ENCODE measurements at regions not wholly inside any gene's neighbourhood (a gene's known extent, or its start where the extent isn't known, plus 50 kb on each side); places are given as distances from the start of the nearest gene placed in this dataset.

- H3K27me3 ChIP-seq (ENCODE audit: insufficient read depth, low read length) = no peaks in the 10 kb centered on the region
- H3K9me3 ChIP-seq (ENCODE audit: insufficient read depth, low read depth, low read length) = no peaks in the 10 kb centered on the region
- Mint-ChIP-seq H3K27ac (ENCODE audit: unreplicated experiment) (peak overlapping the region; percentile 16), H3K4me3 (ENCODE audit: unreplicated experiment) (no peak overlapping the region), H3K36me3 (ENCODE audit: low read depth, unreplicated experiment) (no peaks in the 10 kb centered on the region), H3K4me1 (ENCODE audit: low read depth, unreplicated experiment) (peaks cover 43% of the 10 kb centered on the region), H3K9me3 (ENCODE audit: unreplicated experiment) (no peaks in the 10 kb centered on the region), H3K27me3 (ENCODE audit: low read depth, unreplicated experiment) (no peaks in the 10 kb centered on the region)
- peak overlapping the region; percentile 16 for H3K4me2 ChIP-seq (ENCODE audit: low read length)
- peaks cover 22% of the 10 kb centered on the region for H3K4me1 ChIP-seq (ENCODE audit: insufficient read depth, low read length)
- H2AFZ ChIP-seq (ENCODE audit: low read depth, low read length) = no peak overlapping the region
- H3K79me2 ChIP-seq (ENCODE audit: insufficient read depth, low read length) = no peaks in the 10 kb centered on the region
- no peak overlapping the region for H3K9ac ChIP-seq (ENCODE audit: low read length)
- H3K4me3 ChIP-seq (ENCODE audit: insufficient read depth, low read depth, low read length) = no peak overlapping the region
- no peak for DNase-seq (ENCODE audit: low read depth)
- H3K27ac ChIP-seq (ENCODE audit: low read depth, low read length) = peak overlapping the region; percentile 48
- no peaks in the 10 kb centered on the region for H3K36me3 ChIP-seq (ENCODE audit: insufficient read depth, low read length)
- no peak for TF ChIP-seq CTCF (IDR thresholded peaks at IDR 0.05; ENCODE audit: insufficient read depth, low read depth, low read length)
- TF ChIP-seq EZH2 (IDR thresholded peaks at IDR 0.05; ENCODE audit: insufficient read depth, low read length) = no peak
- H4K20me1 ChIP-seq (ENCODE audit: insufficient read depth, low read length) = no peaks in the 10 kb centered on the region
- peak; percentile 37 for FAIRE-seq
These were observed 79.5 kb downstream of the BLID start for GRCh38 chr11:122036493-122036892.

GRCh38 chr11:122036018-122036417 lies 80.0 kb downstream of the BLID start:
- TF ChIP-seq CTCF (IDR thresholded peaks at IDR 0.05; ENCODE audit: insufficient read depth, low read depth, low read length) (no peak), EZH2 (IDR thresholded peaks at IDR 0.05; ENCODE audit: insufficient read depth, low read length) (no peak)
- Histone ChIP-seq H2AFZ (ENCODE audit: low read depth, low read length) (no peak overlapping the region), H3K4me2 (ENCODE audit: low read length) (peak overlapping the region; percentile 16), H3K4me1 (ENCODE audit: insufficient read depth, low read length) (peaks cover 22% of the 10 kb centered on the region), H3K27ac (ENCODE audit: low read depth, low read length) (peak overlapping the region; percentile 48), H4K20me1 (ENCODE audit: insufficient read depth, low read length) (no peaks in the 10 kb centered on the region), H3K27me3 (ENCODE audit: insufficient read depth, low read length) (no peaks in the 10 kb centered on the region), H3K36me3 (ENCODE audit: insufficient read depth, low read length) (no peaks in the 10 kb centered on the region), H3K9me3 (ENCODE audit: insufficient read depth, low read depth, low read length) (no peaks in the 10 kb centered on the region), H3K9ac (ENCODE audit: low read length) (no peak overlapping the region), H3K79me2 (ENCODE audit: insufficient read depth, low read length) (no peaks in the 10 kb centered on the region), H3K4me3 (ENCODE audit: insufficient read depth, low read depth, low read length) (no peak overlapping the region)
- FAIRE-seq (peak; percentile 54), DNase-seq (ENCODE audit: low read depth) (peak; percentile 88)
- H3K27me3 Mint-ChIP-seq (ENCODE audit: low read depth, unreplicated experiment) = no peaks in the 10 kb centered on the region
- peak overlapping the region; percentile 13 for H3K27ac Mint-ChIP-seq (ENCODE audit: unreplicated experiment)
- peaks cover 1% of the 10 kb centered on the region for H3K9me3 Mint-ChIP-seq (ENCODE audit: unreplicated experiment)
- no peak overlapping the region for H3K4me3 Mint-ChIP-seq (ENCODE audit: unreplicated experiment)
- peaks cover 43% of the 10 kb centered on the region for H3K4me1 Mint-ChIP-seq (ENCODE audit: low read depth, unreplicated experiment)
- no peaks in the 10 kb centered on the region for H3K36me3 Mint-ChIP-seq (ENCODE audit: low read depth, unreplicated experiment)

GRCh38 chr11:122033631-122034030 lies 82.4 kb downstream of the BLID start:
- H3K9me3 ChIP-seq (ENCODE audit: insufficient read depth, low read depth, low read length) = no peaks in the 10 kb centered on the region
- no peak overlapping the region for H3K4me3 Mint-ChIP-seq (ENCODE audit: unreplicated experiment)
- no peaks in the 10 kb centered on the region for H3K27me3 Mint-ChIP-seq (ENCODE audit: low read depth, unreplicated experiment)
- peaks cover 4% of the 10 kb centered on the region for H3K9me3 Mint-ChIP-seq (ENCODE audit: unreplicated experiment)
- H4K20me1 ChIP-seq (ENCODE audit: insufficient read depth, low read length) = no peaks in the 10 kb centered on the region
- peaks cover 15% of the 10 kb centered on the region for H3K4me1 ChIP-seq (ENCODE audit: insufficient read depth, low read length)
- no peak overlapping the region for H3K9ac ChIP-seq (ENCODE audit: low read length)
- no peak overlapping the region for H3K4me2 ChIP-seq (ENCODE audit: low read length)
- H3K4me3 ChIP-seq (ENCODE audit: insufficient read depth, low read depth, low read length) = no peak overlapping the region
- TF ChIP-seq EZH2 (IDR thresholded peaks at IDR 0.05; ENCODE audit: insufficient read depth, low read length) (no peak), CTCF (IDR thresholded peaks at IDR 0.05; ENCODE audit: insufficient read depth, low read depth, low read length) (no peak)
- FAIRE-seq (no peak), DNase-seq (ENCODE audit: low read depth) (no peak)
- H3K36me3 Mint-ChIP-seq (ENCODE audit: low read depth, unreplicated experiment) = peaks cover 10% of the 10 kb centered on the region
- no peak overlapping the region for H2AFZ ChIP-seq (ENCODE audit: low read depth, low read length)
- H3K4me1 Mint-ChIP-seq (ENCODE audit: low read depth, unreplicated experiment) = peaks cover 21% of the 10 kb centered on the region
- H3K27ac ChIP-seq (ENCODE audit: low read depth, low read length) = no peak overlapping the region
- no peak overlapping the region for H3K27ac Mint-ChIP-seq (ENCODE audit: unreplicated experiment)
- H3K27me3 ChIP-seq (ENCODE audit: insufficient read depth, low read length) = no peaks in the 10 kb centered on the region
- no peaks in the 10 kb centered on the region for H3K36me3 ChIP-seq (ENCODE audit: insufficient read depth, low read length)
- no peaks in the 10 kb centered on the region for H3K79me2 ChIP-seq (ENCODE audit: insufficient read depth, low read length)

Data from astrocyte (in vitro differentiated cells and primary cell).